RWPE1 (cell line): ENCODE measurements at regions not wholly inside any gene's neighbourhood (a gene's known extent, or its start where the extent isn't known, plus 50 kb on each side); places are given as distances from the start of the nearest gene placed in this dataset.

Source experiments
- CTCF ChIA-PET: fragments of 350-600 bp; sonication (Branson Sonifier 250); formaldehyde crosslinking; extraction: SDS; loops from one replicate; lab custom pipeline; 2021; lab: Yijun Ruan, JAX
- POLR2A ChIA-PET: fragments of 400-600 bp; formaldehyde crosslinking; extraction: SDS; loops from one replicate; lab custom pipeline; 2020; ENCODE audit warnings: antibody characterized with exemption; ENCODE audit not compliant: low non-redundant PET; lab: Yijun Ruan, JAX
- DNase-seq: peaks from one replicate; pipeline ENCODE4 v3.0.0; 2012; ENCODE audit warnings: low spot score
- H3K27ac ChIP-seq: fragments of 450-650 bp; 2 replicates; pipeline ENCODE4 v1.5.1; 2017
- CTCF ChIP-seq: fragments of 450-650 bp; conservative IDR thresholded peaks from 2 replicates; pipeline ENCODE4 v1.5.1; 2017; ENCODE audit warnings: low read depth, mild to moderate bottlenecking

DNA sequence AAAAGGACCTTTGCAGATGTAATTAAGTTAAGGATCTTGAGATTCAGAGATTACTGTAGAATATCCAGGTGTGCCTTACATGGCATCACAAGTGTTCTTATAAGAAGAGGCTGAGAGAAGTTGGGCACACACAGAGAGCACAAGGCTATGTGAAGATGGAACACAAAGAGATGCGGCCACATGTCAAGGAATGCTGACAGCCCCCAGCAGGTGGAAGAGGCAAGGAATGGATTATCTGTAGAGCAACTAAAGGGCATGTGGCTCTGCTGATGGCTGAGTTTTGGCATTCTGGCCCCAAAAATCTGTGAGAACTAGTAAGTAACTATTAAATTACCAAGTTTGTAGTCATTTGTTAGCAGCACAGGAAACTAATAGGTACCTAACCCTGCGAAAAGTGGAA is 640.7 kb upstream of the PCDH15 start:
- no peak overlapping the region for H3K27ac ChIP-seq
- ChIA-PET POLR2A (no interaction called here), CTCF (interaction anchor here (0.6 kb wide), 1 partner anchor 122 kb away, joined by 4 read pairs; no protein-coding TSS in a partner anchor)
- no peak for DNase-seq
- TF ChIP-seq CTCF = no peak

DNA sequence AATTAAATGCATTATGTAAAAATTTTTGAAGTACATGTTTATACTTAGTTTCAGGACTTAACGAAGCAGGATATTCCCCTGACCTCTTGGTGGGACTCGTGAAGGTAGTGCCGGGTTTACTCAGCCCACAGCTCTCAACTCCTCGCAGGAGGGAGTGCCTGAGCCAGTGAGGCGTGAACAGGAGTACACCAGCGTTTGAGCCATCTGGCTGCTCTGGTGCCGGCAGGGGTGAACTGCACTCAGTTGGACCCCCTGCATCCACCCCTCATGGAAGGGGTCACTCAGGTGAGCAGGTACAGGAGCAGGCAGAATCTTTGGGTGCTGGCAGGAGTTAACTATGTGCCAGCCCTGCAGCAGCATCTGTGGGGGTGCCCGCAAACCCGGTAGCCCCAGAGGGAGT is 625.1 kb upstream of the PCDH15 start:
- DNase-seq = no peak
- POLR2A ChIA-PET = no interaction called here
- TF ChIP-seq CTCF = no peak
- H3K27ac ChIP-seq = no peak overlapping the region
- CTCF ChIA-PET = interaction anchor here (0.6 kb wide), 1 partner anchor 320 kb away, joined by 3 read pairs; no protein-coding TSS in a partner anchor

GRCh38 chr10:55410415-55410885 is 609.4 kb upstream of the PCDH15 start:
- DNase-seq = no peak
- H3K27ac ChIP-seq = no peak overlapping the region
- ChIA-PET CTCF (interaction anchor here (0.6 kb wide), 2 partner anchors 13 to 268 kb away, joined by 3 to 4 read pairs; no protein-coding TSS in a partner anchor), POLR2A (no interaction called here)
- TF ChIP-seq CTCF = no peak

DNA sequence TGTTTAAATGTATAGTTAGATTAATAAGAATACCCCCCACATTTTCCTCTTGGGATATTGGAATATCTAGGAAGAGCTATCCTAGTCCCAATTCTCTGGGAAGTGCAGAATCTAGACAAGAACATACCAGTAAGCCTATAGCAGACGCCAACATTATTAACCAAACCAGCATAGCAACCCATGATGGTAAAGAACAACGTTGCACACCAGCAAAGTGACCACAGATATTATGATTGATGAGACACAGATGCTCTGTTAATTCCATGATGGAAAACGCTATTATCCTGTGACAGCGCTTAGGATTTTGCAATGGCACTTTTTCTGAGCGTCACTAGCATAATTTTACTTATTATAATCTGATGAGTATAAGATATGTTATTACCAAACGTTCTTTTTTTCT is 603.1 kb upstream of the PCDH15 start:
- no peak for DNase-seq
- no peak for TF ChIP-seq CTCF
- no peak overlapping the region for H3K27ac ChIP-seq
- ChIA-PET CTCF (no interaction called here), POLR2A (no interaction called here)

DNA sequence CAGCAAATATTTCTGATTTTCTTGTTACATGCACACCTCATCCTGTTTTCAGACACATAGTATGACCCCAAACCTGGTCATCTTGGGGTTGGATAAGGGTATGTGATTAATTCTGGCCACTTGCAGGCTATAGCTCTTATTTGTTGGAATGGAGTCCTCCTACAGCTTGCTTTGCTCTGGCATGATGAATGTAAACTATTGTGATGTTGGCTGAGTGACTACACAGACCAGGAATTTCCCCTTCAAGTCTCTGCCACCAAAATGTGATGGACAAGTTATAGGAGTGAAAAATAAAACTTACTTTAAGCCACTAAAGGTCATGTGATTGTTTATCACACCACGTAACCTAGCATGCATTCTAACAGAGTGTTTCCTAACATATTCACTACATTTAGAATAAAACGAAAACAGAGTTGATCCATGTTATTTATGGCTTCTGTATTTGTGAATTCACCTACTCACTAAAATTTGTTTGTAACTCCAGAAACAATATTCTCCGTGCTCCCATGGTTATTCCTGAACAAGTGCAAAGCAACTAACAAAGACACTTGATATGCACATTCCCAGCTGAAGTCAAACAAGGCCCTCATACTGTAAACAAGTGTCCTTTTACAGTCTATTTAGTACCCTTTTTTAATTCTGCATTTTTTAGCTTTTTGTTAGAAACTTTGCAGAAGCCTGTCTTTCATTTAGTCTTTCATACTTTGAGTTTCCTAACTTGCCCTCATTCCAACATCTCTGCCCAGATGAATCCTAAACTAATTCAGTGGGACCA is 599.2 kb upstream of the PCDH15 start:
- TF ChIP-seq CTCF = no peak
- DNase-seq = no peak
- ChIA-PET POLR2A (no interaction called here), CTCF (no interaction called here)
- H3K27ac ChIP-seq = no peak overlapping the region

DNA sequence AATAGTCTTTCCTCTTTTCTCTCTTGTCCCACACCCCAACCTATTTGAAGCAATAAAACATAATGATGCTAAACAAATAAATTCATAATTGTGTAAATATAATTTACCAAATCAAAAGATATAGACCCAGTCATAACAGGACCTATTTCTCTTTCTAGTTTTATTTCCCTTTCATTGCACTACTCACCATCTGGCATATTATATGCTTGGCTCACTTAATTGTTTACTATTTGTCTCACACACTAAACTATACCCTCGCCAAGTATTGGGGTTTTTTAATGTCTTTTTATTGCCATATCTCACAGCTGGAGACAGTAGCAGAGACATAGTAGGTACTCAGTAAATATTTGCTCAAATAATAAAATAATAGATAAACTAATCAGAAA is 597.5 kb upstream of the PCDH15 start:
- no peak for DNase-seq
- ChIA-PET POLR2A (no interaction called here), CTCF (no interaction called here)
- no peak overlapping the region for H3K27ac ChIP-seq
- no peak for TF ChIP-seq CTCF
